Body of pancreas (tissue), 4 donors: ENCODE measurements at regions not wholly inside any gene's neighbourhood (a gene's known extent, or its start where the extent isn't known, plus 50 kb on each side); places are given as distances from the start of the nearest gene placed in this dataset.

ENCODE experiments used
- ATAC-seq: fragments of 150-250 bp; one replicate; pipeline ENCODE4 v1.9.1; 2016
- DNase-seq, 4 donors: peaks; one replicate each; pipeline ENCODE4 v3.0.0-alpha.2; 2019
- H3K27ac ChIP-seq, 4 donors: fragments of 200-600 bp; sonication (generic); 1 replicate in 3 of 4; 2 replicates in 1 of 4; pipeline versions ENCODE4 v1.5.1 to v1.6.1; 2016 to 2019; ENCODE audit warnings: mild to moderate bottlenecking in 1 of 4, mixed read lengths in 1 of 4, moderate library complexity in 1 of 4
- H3K27me3 ChIP-seq, 2 donors: fragments of 200-600 bp; sonication (generic); one replicate each; pipeline ENCODE4 v1.6.0; 2016; ENCODE audit warnings: mild to moderate bottlenecking in 1 of 2
- H3K36me3 ChIP-seq, 2 donors: fragments of 200-600 bp; sonication (generic); replicated peaks in 1 of 2; 2 replicates each; pipeline ENCODE4 v1.5.1; 2016; ENCODE audit warnings: low read depth in 2 of 2; ENCODE audit not compliant: insufficient read depth in 1 of 2
- H3K4me1 ChIP-seq: fragments of 200-600 bp; sonication (generic); one replicate; pipeline ENCODE4 v1.6.0; 2016
- H3K4me3 ChIP-seq, 2 donors: fragments of 200-600 bp; sonication (generic); 1 replicate in 1 of 2; 2 replicates in 1 of 2; pipeline ENCODE4 v1.5.1; 2016 to 2019
- H3K9me3 ChIP-seq, 3 donors: fragments of 200-600 bp; sonication (generic); 1 replicate in 2 of 3; 2 replicates in 1 of 3; pipeline ENCODE4 v1.5.1; 2016
- CTCF ChIP-seq, 7 experiments: fragments of 450-650 bp in 4 of 7; fragments of 200-600 bp in 3 of 7; sonication (generic) in 3 of 7; IDR thresholded peaks; one replicate each; pipeline ENCODE4 v1.5.1; 2016 to 2019; ENCODE audit warnings: antibody characterized with exemption in 7 of 7
- POLR2A ChIP-seq, 3 donors: fragments of 450-650 bp; IDR thresholded peaks; one replicate each; pipeline ENCODE4 v1.6.1; 2016; ENCODE audit warnings: antibody characterized with exemption in 3 of 3, mild to moderate bottlenecking in 2 of 3
- WGBS, 2 donors: methylation state at CpG; one replicate each; pipeline ENCODE4 v1.1.5; 2017; 5-methylcytosine and 5-hydroxymethylcytosine counted together
- intact Hi-C: fragments of 100-400 bp; cut with DNase I; formaldehyde crosslinking; loops from one replicate; pipeline ENCODE4 v1.15.1; 2023

GRCh38 chr9:117868594-117868993 lies 164.4 kb downstream of the TLR4 start:
- TF ChIP-seq POLR2A (IDR thresholded peaks at IDR 0.05) = no peak
- TF ChIP-seq CTCF (IDR thresholded peaks at IDR 0.05) = no peak
- Histone ChIP-seq H3K27me3 (no peaks in the 10 kb centered on the region), H3K9me3 (no peaks in the 10 kb centered on the region), H3K36me3 (no peaks in the 10 kb centered on the region), H3K27ac (no peak overlapping the region), H3K4me3 (no peak overlapping the region), H3K4me1 (no peaks in the 10 kb centered on the region)
- DNase-seq (no peak), ATAC-seq (no peak)
- WGBS, 2 donors = 71 to 81% methylated on average over 1 of the region's 1 CpG
- intact Hi-C loops = no loop called here

- no peak overlapping the region for H3K27ac ChIP-seq
- intact Hi-C loops = no loop called here
- 80 to 96% methylated on average over 1 of the region's 1 CpG for WGBS, 2 donors
- no peak for ATAC-seq
- H3K27me3 ChIP-seq = no peaks in the 10 kb centered on the region
- TF ChIP-seq CTCF (IDR thresholded peaks at IDR 0.05) (no peak), POLR2A (IDR thresholded peaks at IDR 0.05) (no peak)
- H3K4me3 ChIP-seq = no peak overlapping the region
- H3K9me3 ChIP-seq = no peaks in the 10 kb centered on the region
- H3K4me1 ChIP-seq = no peaks in the 10 kb centered on the region
- H3K36me3 ChIP-seq = no peaks in the 10 kb centered on the region
- no peak for DNase-seq
Observed at GRCh38 chr9:117869287-117869686, 165.1 kb downstream of the TLR4 start.

- ATAC-seq (no peak), DNase-seq (no peak)
- TF ChIP-seq POLR2A (IDR thresholded peaks at IDR 0.05) = no peak
- no peak for TF ChIP-seq CTCF (IDR thresholded peaks at IDR 0.05)
- Histone ChIP-seq H3K9me3 (no peaks in the 10 kb centered on the region), H3K27me3 (no peaks in the 10 kb centered on the region), H3K4me3 (no peak overlapping the region), H3K36me3 (no peaks in the 10 kb centered on the region), H3K4me1 (no peaks in the 10 kb centered on the region), H3K27ac (no peak overlapping the region)
- intact Hi-C loops = no loop called here
Observed at GRCh38 chr9:117869712-117870111, 165.5 kb downstream of the TLR4 start.

GRCh38 chr9:117873664-117874063 lies 169.5 kb downstream of the TLR4 start:
- Histone ChIP-seq H3K27me3 (no peaks in the 10 kb centered on the region), H3K4me3 (no peak overlapping the region), H3K4me1 (no peaks in the 10 kb centered on the region), H3K9me3 (no peaks in the 10 kb centered on the region), H3K36me3 (no peaks in the 10 kb centered on the region), H3K27ac (no peak overlapping the region)
- 51 to 57% methylated on average over 5 of the region's 5 CpGs for WGBS, 2 donors
- no peak for DNase-seq
- intact Hi-C loops = no loop called here
- no peak for TF ChIP-seq CTCF (IDR thresholded peaks at IDR 0.05)
- no peak for TF ChIP-seq POLR2A (IDR thresholded peaks at IDR 0.05)
- ATAC-seq = no peak

- H3K36me3 ChIP-seq = no peaks in the 10 kb centered on the region
- 43 to 64% methylated on average over 2 of the region's 2 CpGs for WGBS, 2 donors
- TF ChIP-seq CTCF (IDR thresholded peaks at IDR 0.05) (no peak), POLR2A (IDR thresholded peaks at IDR 0.05) (no peak)
- H3K27ac ChIP-seq = no peak overlapping the region
- no peaks in the 10 kb centered on the region for H3K9me3 ChIP-seq
- intact Hi-C loops = no loop called here
- DNase-seq (no peak), ATAC-seq (no peak)
- H3K4me3 ChIP-seq = no peak overlapping the region
- no peaks in the 10 kb centered on the region for H3K27me3 ChIP-seq
- no peaks in the 10 kb centered on the region for H3K4me1 ChIP-seq
Observed at GRCh38 chr9:117875886-117876285, 171.7 kb downstream of the TLR4 start.
